AG09309 (cell line): ENCODE measurements at regions not wholly inside any gene's neighbourhood (a gene's known extent, or its start where the extent isn't known, plus 50 kb on each side); places are given as distances from the start of the nearest gene placed in this dataset.

Source experiments
- DNase-seq: peaks from one replicate; pipeline ENCODE4 v3.0.0-alpha.2; 2010; ENCODE audit warnings: low read depth
- H3K4me3 ChIP-seq: 2 replicates; pipeline ENCODE4 v1.5.1; 2011; ENCODE audit warnings: mild to moderate bottlenecking, low read depth, low read length, moderate library complexity; ENCODE audit not compliant: control insufficient read depth
- TF ChIP-seq, protein P1 (sequence below): IDR thresholded peaks from 2 replicates; pipeline ENCODE4 v1.5.1; 2011; ENCODE audit warnings: mild to moderate bottlenecking, low read depth, low read length, inconsistent platforms; ENCODE audit not compliant: insufficient read depth, control insufficient read depth; ENCODE audit errors: missing control alignments

DNA sequence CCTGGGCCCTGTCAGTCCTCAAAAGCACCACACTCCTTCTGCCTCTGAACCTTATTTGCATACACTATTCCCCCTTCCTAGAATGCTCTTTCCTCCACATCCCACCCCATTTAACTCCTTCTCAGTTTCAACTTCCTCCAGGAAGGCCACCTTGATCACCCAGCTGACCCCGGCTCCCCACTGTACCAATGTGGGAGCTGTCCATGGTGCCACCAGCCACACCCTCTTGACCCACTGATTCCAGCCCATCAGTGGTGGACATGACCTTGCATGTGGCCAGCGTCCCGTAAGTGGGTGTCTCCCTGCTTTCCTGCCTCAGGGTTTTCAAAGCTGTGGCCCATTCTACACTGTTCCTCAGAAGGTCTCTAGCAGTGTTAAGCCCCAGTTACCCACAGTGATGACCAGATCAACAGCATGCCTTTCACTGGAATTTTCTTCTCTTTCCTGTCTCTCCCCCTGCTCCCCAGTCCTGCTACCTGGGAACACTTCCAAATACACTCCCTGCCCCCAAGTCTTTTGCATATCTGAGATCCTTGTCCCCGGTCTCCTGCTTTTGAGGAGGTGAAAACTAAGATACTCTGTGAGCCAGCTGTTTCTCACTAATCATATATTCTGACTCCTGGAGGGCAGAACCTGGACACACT lies 346.6 kb downstream of the MN1 start:
- no peak overlapping the region for H3K4me3 ChIP-seq
- TF ChIP-seq, protein P1, sequence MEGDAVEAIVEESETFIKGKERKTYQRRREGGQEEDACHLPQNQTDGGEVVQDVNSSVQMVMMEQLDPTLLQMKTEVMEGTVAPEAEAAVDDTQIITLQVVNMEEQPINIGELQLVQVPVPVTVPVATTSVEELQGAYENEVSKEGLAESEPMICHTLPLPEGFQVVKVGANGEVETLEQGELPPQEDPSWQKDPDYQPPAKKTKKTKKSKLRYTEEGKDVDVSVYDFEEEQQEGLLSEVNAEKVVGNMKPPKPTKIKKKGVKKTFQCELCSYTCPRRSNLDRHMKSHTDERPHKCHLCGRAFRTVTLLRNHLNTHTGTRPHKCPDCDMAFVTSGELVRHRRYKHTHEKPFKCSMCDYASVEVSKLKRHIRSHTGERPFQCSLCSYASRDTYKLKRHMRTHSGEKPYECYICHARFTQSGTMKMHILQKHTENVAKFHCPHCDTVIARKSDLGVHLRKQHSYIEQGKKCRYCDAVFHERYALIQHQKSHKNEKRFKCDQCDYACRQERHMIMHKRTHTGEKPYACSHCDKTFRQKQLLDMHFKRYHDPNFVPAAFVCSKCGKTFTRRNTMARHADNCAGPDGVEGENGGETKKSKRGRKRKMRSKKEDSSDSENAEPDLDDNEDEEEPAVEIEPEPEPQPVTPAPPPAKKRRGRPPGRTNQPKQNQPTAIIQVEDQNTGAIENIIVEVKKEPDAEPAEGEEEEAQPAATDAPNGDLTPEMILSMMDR, result no peak
- DNase-seq, result no peak

DNA sequence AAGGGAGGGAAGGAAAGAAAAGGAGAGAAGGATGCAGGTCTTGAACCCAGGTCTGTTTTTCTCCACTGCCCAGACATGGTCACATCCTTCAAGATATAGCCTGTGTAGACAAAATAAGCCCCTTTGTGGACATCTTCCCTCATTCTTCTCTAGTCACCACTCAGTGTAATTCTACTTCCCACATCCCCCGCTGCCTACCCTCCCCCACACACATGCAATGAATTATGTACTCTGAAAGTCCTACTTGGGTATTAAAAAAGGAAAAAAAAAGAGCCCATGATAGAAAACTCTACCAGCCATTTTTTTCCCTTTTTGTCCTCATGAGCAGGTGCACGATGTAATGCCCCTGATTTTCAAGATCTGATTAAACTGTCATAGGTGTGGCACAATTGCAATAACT lies 346.0 kb downstream of the MN1 start:
- no peak for DNase-seq
- no peak overlapping the region for H3K4me3 ChIP-seq
- TF ChIP-seq, protein P1, result no peak

DNA sequence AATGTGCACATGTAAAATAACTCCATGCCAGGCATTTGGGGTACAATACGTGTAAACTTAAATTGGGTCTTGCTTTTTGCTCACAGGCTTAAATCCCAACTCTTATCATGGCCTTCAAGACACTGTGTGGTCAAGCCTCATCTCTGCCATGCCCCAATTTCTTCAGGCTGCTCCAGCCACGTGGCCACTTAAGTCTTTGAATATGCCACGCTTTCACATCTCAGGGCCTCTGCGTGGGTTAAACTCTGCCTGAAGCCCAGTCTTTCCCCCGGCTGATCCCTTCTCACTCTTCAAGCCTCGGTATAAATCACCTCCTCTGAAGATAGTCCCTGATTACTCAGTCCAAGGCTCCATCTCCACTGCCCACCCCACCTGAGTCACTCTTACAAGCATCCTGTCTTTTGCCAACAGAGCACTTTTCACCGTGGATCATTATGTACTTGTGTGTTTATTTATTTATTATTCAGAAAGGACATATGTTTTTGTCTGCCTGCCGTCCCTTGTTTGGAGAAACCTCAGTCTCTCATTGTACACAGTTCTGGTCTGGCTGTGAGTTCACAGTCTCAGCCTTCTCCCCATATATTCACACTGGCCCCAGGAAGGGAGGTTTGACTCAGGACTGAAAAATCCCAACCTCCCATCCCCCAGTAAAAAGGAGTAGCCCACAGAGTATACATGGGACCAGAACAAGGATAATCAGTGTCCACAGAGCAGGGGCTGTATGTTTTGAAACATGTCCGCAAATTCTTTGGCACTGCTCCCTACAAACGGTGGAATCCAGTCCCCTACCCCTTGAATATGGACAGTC lies 344.7 kb downstream of the MN1 start:
- no peak overlapping the region for H3K4me3 ChIP-seq
- TF ChIP-seq, protein P1, result no peak
- no peak for DNase-seq

DNA sequence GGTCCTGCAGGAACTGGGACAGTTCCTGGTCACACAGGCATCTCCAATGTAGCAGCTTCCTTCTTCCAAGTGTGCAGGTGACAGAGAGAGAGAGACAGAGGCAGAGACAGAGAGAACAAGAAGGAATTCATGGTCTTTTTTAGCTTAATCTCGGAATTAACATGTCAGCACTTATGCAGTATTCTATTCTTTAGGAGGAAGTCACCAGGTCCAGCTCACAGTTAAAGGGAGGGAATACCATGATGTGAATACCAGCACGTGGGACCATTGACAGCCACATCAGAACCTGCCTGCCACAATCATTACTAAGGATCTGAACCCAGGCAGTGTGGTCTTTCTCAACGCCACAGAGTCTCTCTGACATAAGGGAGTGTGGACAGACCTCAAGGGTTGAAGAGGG lies 341.6 kb downstream of the MN1 start:
- TF ChIP-seq, protein P1, result no peak
- DNase-seq, result no peak
- H3K4me3 ChIP-seq, result no peak overlapping the region

DNA sequence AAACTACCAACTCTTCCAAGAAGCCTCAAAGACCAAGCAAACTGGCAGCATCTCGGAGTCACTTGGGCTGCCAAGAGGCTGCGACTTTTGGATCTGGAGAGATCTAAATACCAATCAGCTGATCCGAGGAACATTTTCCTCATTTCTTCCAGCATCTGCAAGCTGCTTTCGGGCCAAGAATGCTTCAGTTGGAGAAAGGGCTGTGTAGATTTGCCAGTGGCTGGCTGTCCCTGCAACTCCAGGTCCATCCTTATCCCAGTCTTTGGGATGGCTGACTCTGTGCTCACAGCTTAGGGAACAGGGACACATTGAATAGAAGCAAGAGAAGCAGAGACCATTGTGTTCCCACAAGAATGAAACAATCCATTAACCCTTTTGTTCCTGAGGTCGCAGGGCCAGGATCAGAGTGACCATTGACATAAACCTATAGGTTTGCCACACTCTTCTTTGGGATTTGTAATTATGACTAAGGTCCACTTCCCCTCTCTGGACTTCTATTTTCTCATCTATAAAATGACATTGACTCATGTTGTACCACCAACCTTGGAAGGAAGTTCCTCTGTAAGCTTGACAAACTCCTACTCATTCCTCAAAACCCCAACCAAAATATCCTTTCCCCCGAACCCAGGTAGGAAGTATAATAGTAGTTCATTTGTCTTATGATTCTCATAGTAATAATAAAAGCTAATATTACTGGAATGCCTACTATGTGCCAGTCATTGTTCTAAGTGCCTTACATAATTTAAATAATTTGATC lies 340.8 kb downstream of the MN1 start:
- TF ChIP-seq, protein P1, result no peak
- no peak for DNase-seq
- no peak overlapping the region for H3K4me3 ChIP-seq

DNA sequence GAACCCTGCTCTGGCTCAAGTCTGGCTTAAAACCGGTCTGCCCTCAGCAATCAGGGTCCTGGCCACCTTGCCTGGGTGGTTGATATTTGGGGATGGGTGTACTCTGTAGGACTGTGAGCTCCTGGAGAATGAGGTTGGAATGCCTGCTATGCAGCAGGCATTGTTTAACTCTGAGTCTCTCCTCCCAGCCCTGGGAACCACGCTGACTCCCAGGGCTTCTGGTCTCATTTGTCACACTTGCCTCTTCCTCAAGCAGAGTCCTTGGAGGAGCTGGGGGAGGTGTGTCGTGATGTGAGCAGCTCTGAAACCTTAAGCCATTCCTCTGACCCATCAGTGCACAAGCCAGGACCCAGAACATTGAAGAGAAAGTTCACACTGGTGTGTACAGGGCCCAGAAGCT lies 340.1 kb downstream of the MN1 start:
- H3K4me3 ChIP-seq, result no peak overlapping the region
- TF ChIP-seq, protein P1, result no peak
- DNase-seq, result peak; percentile 50
